ENCODE measurements at regions not wholly inside any gene's neighbourhood (a gene's known extent, or its start where the extent isn't known, plus 50 kb on each side); places are given as distances from the start of the nearest gene placed in this dataset.

DNA sequence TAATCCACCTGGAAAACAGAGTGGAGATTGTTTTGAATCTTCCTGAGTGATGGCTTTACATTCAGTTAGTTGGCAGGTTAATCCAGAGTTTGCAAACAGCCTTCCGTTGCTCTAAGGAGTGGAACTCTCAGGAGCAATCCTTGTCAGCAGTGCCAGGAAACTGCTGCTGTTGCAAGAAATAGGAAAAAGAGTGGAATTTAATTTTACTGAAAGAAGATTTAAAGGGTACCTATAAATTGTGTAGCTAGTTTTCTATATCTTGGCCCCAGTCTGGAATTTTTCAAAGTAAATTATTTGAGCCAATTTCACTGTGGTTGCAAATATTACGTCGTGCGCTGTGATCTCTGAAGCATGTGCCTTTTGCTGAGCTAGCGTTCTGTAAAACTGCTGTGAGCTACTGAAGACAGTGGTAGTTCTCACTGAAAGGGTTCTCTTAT lies 55.5 kb upstream of the SLC5A12 start:
- TF ChIP-seq, protein P1, sequence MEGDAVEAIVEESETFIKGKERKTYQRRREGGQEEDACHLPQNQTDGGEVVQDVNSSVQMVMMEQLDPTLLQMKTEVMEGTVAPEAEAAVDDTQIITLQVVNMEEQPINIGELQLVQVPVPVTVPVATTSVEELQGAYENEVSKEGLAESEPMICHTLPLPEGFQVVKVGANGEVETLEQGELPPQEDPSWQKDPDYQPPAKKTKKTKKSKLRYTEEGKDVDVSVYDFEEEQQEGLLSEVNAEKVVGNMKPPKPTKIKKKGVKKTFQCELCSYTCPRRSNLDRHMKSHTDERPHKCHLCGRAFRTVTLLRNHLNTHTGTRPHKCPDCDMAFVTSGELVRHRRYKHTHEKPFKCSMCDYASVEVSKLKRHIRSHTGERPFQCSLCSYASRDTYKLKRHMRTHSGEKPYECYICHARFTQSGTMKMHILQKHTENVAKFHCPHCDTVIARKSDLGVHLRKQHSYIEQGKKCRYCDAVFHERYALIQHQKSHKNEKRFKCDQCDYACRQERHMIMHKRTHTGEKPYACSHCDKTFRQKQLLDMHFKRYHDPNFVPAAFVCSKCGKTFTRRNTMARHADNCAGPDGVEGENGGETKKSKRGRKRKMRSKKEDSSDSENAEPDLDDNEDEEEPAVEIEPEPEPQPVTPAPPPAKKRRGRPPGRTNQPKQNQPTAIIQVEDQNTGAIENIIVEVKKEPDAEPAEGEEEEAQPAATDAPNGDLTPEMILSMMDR (IDR thresholded peaks at IDR 0.05; ENCODE audit: insufficient read depth, low read depth, low read length): no peak
- POLR2A ChIA-PET: interaction anchor here (0.6 kb wide), 1 partner anchor 1941 kb away, joined by 3 read pairs; no protein-coding TSS in a partner anchor
- CTCF ChIA-PET: interaction anchor here (1.3 to 2.1 kb wide), 2 partner anchors 9 to 26 kb away, joined by 3 to 4 read pairs; no protein-coding TSS in a partner anchor
- no peak overlapping the region for H3K4me3 ChIP-seq (ENCODE audit: low read depth, low read length)
- no peaks in the 10 kb centered on the region for H3K36me3 ChIP-seq (ENCODE audit: control insufficient read depth, insufficient read depth, low read length)
- DNase-seq (ENCODE audit: low read depth): no peak
- H3K27me3 ChIP-seq (ENCODE audit: control insufficient read depth, insufficient read depth, low read length): no peaks in the 10 kb centered on the region

DNA sequence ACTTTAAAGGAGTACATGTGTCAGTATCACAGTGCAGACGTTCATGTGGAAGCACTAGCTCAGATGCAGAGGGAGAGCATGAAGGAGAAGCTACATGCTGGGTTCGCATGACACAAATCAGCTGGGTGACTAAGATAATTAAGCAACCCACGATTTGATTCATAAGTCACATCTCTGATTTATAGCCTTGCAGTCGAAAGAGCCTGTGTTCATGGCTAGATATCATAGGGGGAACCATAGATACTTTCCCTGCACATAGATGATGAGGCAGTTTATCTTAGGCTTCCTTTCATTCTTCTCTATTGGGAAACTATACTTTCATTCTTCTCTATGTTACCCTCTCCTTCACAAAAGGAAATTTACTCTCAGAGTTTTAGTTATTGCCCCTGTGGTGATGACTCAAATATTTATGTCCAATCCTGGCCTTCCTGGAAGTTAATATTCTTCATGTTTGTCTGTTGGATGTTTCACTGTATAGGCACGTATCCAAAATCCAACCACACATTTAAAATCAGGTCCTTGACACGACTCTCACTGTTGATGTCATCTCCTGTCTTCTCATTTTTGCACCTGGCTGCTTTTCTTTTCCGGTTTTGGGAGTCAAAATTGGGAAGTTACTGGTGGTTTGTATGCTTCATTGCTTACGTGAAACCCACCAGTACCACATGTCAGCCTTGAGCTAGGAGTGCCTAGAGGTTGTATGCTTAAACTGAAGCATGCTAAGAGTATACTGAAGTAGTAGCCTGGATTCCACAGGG lies 56.3 kb upstream of the SLC5A12 start:
- peak; percentile 35 for DNase-seq (ENCODE audit: low read depth)
- TF ChIP-seq, protein P1 (IDR thresholded peaks at IDR 0.05; ENCODE audit: insufficient read depth, low read depth, low read length): no peak
- H3K27me3 ChIP-seq (ENCODE audit: control insufficient read depth, insufficient read depth, low read length): no peaks in the 10 kb centered on the region
- ChIA-PET CTCF (interaction anchor here (0.6 to 2.1 kb wide), 4 partner anchors 10 to 355 kb away, joined by 3 to 4 read pairs (median 3); no protein-coding TSS in a partner anchor), POLR2A (no interaction called here)
- no peaks in the 10 kb centered on the region for H3K36me3 ChIP-seq (ENCODE audit: control insufficient read depth, insufficient read depth, low read length)
- no peak overlapping the region for H3K4me3 ChIP-seq (ENCODE audit: low read depth, low read length)

DNA sequence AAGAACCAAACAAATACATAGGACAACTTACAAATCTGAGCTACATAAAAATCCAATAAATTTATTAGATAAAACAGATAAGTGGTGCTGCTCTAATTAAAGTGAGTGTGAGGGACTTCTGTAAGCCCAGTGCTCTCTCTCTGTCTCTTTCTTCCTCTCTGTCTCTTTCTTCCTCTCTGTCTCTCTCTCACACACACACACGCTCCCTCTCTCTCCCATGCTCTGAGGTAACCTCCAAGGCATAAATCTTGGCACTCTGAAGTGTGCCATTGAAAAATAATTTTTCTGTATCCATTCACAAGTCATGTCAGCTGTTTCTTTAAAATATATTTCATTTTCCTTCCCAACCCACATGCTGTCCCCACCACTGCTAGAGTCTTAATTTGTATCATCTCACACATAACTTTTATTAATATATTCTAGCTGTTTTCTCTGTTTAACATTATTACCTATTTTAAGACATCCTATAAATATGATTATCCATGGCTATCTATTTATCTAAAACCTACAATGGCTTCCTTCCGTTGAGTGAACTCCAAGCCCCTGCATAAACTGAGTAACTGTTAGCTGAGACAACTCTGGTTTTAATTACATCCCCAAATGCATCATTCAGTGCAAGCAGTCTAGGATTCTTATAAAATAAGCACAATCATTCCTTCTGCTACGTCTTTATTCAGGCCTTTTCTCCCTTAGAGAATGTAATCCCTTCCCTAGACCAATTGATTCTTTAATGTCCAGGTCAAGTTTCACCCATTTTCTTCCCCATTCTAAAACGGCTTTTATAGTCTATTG lies 57.4 kb upstream of the SLC5A12 start:
- Histone ChIP-seq H3K36me3 (ENCODE audit: control insufficient read depth, insufficient read depth, low read length) (no peaks in the 10 kb centered on the region), H3K27me3 (ENCODE audit: control insufficient read depth, insufficient read depth, low read length) (no peaks in the 10 kb centered on the region), H3K4me3 (ENCODE audit: low read depth, low read length) (no peak overlapping the region)
- CTCF ChIA-PET: interaction anchor here (0.6 to 1.2 kb wide), 2 partner anchors 9 to 354 kb away, joined by 3 read pairs; no protein-coding TSS in a partner anchor
- no peak for DNase-seq (ENCODE audit: low read depth)
- POLR2A ChIA-PET: interaction anchor here (0.6 kb wide), 1 partner anchor 376 kb away, joined by 3 read pairs; no protein-coding TSS in a partner anchor
- TF ChIP-seq, protein P1 (IDR thresholded peaks at IDR 0.05; ENCODE audit: insufficient read depth, low read depth, low read length): no peak

GRCh38 chr11:26780376-26781085 lies 58.7 kb upstream of the SLC5A12 start:
- ChIA-PET POLR2A (no interaction called here), CTCF (no interaction called here)
- H3K36me3 ChIP-seq (ENCODE audit: control insufficient read depth, insufficient read depth, low read length): no peaks in the 10 kb centered on the region
- no peak overlapping the region for H3K4me3 ChIP-seq (ENCODE audit: low read depth, low read length)
- no peaks in the 10 kb centered on the region for H3K27me3 ChIP-seq (ENCODE audit: control insufficient read depth, insufficient read depth, low read length)
- TF ChIP-seq, protein P1 (IDR thresholded peaks at IDR 0.05; ENCODE audit: insufficient read depth, low read depth, low read length): no peak
- DNase-seq (ENCODE audit: low read depth): no peak

Data from BJ (cell line).